ENCODE measurements at regions not wholly inside any gene's neighbourhood (a gene's known extent, or its start where the extent isn't known, plus 50 kb on each side); places are given as distances from the start of the nearest gene placed in this dataset.

DNA sequence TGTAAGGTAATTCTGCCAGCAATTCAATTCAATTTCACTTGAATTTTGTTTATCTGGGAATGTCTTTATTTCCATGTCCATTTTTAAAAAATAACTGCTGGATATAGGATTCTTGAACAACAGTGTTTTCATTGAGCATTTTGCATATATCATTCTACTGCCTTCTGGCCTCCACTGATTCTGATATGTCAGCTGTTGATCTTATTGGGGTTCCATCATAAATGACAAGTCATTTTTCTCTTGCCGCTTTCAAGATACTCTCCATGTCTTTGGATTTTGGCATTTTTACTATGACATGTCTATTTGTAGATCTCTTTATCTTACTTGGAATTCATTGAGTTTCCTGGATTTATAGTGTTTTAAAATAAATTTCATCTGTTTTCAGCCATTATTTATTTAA, 180.5 kb upstream of the LMNTD1 start:
- TF ChIP-seq CTCF (conservative IDR thresholded peaks at IDR 0.05; ENCODE audit: low read length) (no peak), EZH2phosphoT487 (IDR thresholded peaks at IDR 0.05; ENCODE audit: borderline replicate concordance) (no peak)

Data from Loucy (cell line).